SK-N-SH treated with all-trans-retinoic acid at 6 μM for 48 hours (cell line): ENCODE measurements at regions not wholly inside any gene's neighbourhood (a gene's known extent, or its start where the extent isn't known, plus 50 kb on each side); places are given as distances from the start of the nearest gene placed in this dataset.
"Not testable (repeated sequence)": the region's sequence is repeated elsewhere in the genome, so short reads cannot be mapped to it uniquely, and the experiment has no call there.

Experiments
- ATAC-seq: fragments of 200-7000 bp; cut with Tn5 transposase; 3 replicates; pipeline ENCODE4 v1.9.1; 2020; ENCODE audit warnings: mild to moderate bottlenecking, moderate library complexity
- ARNTL ChIP-seq: fragments of 450-650 bp; formaldehyde crosslinking; IDR thresholded peaks from 2 replicates; pipeline ENCODE4 v1.5.0; 2020; ENCODE audit warnings: low read depth, mild to moderate bottlenecking, moderate library complexity, borderline replicate concordance
- CREB5 ChIP-seq: fragments of 250-450 bp; sonication (Bioruptor Pico); IDR thresholded peaks from 2 replicates; pipeline ENCODE4 v1.5.1; 2020; ENCODE audit warnings: low read depth, mild to moderate bottlenecking, moderate library complexity
- ESRRG ChIP-seq: fragments of 250-450 bp; sonication (Bioruptor Pico); IDR thresholded peaks from 2 replicates; pipeline ENCODE4 v1.6.1; 2021; ENCODE audit warnings: mild to moderate bottlenecking
- GLIS3 ChIP-seq: fragments of 250-450 bp; sonication (Bioruptor Pico); IDR thresholded peaks from 2 replicates; pipeline ENCODE4 v1.5.0; 2020; ENCODE audit warnings: mild to moderate bottlenecking, moderate library complexity
- ISL1 ChIP-seq: fragments of 250-450 bp; sonication (Bioruptor Pico); IDR thresholded peaks from 2 replicates; pipeline ENCODE4 v2.1.2; 2022; ENCODE audit warnings: mild to moderate bottlenecking, moderate library complexity
- POU6F1 ChIP-seq: fragments of 250-450 bp; sonication (Bioruptor Pico); IDR thresholded peaks from 2 replicates; pipeline ENCODE4 v1.8.0; 2021; ENCODE audit warnings: low read depth, mild to moderate bottlenecking, moderate library complexity, borderline replicate concordance
- PPARA ChIP-seq: fragments of 250-450 bp; sonication (Bioruptor Pico); IDR thresholded peaks from 2 replicates; pipeline ENCODE4 v1.5.0; 2020; ENCODE audit warnings: mild to moderate bottlenecking, borderline replicate concordance
- RARB ChIP-seq: fragments of 250-450 bp; sonication (Bioruptor Pico); IDR thresholded peaks from 2 replicates; pipeline ENCODE4 v1.8.0; 2021; ENCODE audit warnings: mild to moderate bottlenecking, moderate library complexity
- SNAI2 ChIP-seq: fragments of 250-450 bp; sonication (Bioruptor Pico); IDR thresholded peaks from 2 replicates; pipeline ENCODE4 v1.5.0; 2020; ENCODE audit warnings: mild to moderate bottlenecking, moderate library complexity
- TOX ChIP-seq: fragments of 250-450 bp; sonication (Bioruptor Pico); IDR thresholded peaks from 2 replicates; pipeline ENCODE4 v1.8.0; 2021; ENCODE audit warnings: mild to moderate bottlenecking, moderate library complexity, borderline replicate concordance
- ZC3H10 ChIP-seq: fragments of 250-450 bp; sonication (Bioruptor Pico); IDR thresholded peaks from 2 replicates; pipeline ENCODE4 v1.5.1; 2021; ENCODE audit warnings: mild to moderate bottlenecking, moderate library complexity
- ZFP30 ChIP-seq: fragments of 450-650 bp; formaldehyde crosslinking; IDR thresholded peaks from 2 replicates; pipeline ENCODE4 v1.5.0; 2022; ENCODE audit warnings: mild to moderate bottlenecking, moderate library complexity
- ZNF70 ChIP-seq: fragments of 450-650 bp; formaldehyde crosslinking; IDR thresholded peaks from 2 replicates; pipeline ENCODE4 v1.5.0; 2020; ENCODE audit warnings: mild to moderate bottlenecking, moderate library complexity
- ZNF8 ChIP-seq: fragments of 450-650 bp; formaldehyde crosslinking; IDR thresholded peaks from 2 replicates; pipeline ENCODE4 v1.5.0; 2020; ENCODE audit warnings: mild to moderate bottlenecking, moderate library complexity
- TF ChIP-seq, protein P1 (sequence below): fragments of 250-450 bp; sonication (Bioruptor Pico); IDR thresholded peaks from 2 replicates; pipeline ENCODE4 v1.5.1; 2021; ENCODE audit warnings: mild to moderate bottlenecking, moderate library complexity

GRCh38 chr11:94235772-94236171 lies 68.6 kb upstream of the IZUMO1R start:
- not testable (repeated sequence) for ATAC-seq

DNA sequence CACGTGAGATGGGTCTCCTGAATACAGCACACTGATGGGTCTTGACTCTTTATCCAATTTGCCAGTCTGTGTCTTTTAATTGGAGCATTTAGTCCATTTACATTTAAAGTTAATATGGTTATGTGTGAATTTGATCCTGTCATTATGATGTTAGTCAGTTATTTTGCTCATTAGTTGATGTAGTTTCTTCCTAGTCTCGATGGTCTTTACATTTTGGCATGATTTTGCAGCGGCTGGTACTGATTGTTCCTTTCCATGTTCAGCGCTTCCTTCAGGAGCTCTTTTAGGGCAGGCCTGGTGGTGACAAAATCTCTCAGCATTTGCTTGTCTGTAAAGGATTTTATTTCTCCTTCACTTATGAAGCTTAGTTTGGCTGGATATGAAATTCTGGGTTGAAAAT lies 68.0 kb upstream of the IZUMO1R start:
- not testable (repeated sequence) for ATAC-seq

DNA sequence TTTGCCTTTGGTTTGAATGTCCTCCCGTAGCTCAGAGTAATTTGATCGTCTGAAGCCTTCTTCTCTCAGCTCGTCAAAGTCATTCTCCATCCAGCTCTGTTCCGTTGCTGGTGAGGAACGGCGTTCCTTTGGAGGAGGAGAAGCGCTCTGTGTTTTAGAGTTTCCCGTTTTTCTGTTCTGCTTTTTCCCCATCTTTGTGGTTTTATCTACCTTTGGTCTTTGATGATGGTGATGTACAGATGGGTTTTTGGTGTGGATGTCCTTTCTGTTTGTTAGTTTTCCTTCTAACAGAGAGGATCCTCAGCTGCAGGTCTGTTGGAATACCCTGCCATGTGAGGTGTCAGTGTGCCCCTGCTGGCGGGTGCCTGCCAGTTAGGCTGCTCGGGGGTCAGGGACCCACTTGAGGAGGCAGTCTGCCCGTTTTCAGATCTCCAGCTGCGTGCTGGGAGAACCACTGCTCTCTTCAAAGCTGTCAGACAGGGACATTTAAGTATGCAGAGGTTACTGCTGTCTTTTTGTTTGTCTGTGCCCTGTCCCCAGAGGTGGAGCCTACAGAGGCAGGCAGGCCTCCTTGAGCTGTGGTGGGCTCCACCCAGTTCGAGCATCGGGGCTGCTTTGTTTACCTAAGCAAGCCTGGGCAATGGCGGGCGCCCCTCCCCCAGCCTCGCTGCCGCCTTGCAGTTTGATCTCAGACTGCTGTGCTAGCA lies 66.8 kb upstream of the IZUMO1R start:
- ATAC-seq = not testable (repeated sequence)

DNA sequence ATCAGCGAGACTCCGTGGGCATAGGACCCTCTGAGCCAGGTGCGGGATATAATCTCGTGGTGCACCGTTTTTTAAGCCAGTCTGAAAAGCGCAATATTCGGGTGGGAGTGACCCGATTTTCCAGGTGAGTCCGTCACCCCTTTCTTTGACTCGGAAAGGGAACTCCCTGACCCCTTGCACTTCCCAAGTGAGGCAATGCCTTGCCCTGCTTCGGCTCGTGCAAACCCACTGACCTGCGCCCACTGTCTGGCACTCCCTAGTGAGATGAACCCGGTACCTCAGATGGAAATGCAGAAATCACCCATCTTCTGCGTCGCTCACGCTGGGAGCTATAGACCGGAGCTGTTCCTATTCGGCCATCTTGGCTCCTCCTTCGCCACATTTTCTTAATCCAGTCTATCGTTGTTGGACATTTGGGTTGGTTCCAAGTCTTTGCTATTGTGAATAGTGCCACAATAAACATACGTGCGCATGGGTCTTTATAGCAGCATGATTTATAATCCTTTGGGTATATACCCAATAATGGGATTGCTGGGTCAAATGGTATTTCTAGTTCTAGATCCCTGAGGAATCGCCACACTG lies 66.1 kb upstream of the IZUMO1R start:
- ATAC-seq = peak; percentile 39

DNA sequence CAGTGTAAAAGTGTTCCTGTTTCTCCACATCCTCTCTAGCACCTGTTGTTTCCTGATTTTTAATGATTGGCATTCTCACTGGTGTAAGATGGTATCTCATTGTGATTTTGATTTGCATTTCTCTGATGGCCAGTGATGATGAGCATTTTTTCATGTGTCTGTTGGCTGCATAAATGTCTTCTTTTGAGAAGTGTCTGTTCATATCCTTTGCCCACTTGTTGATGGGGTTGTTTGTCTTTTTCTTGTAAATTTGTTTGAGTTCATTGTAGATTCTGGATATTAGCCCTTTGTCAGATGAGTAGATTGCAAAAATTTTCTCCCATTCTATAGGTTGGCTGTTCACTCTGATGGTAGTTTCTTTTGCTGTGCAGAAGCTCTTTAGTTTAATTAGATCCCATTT lies 65.6 kb upstream of the IZUMO1R start:
- ATAC-seq = not testable (repeated sequence)
- TF ChIP-seq CREB5 = 0 out of 2 replicates have a peak, but pooled peaks have one; percentile 31
- TF ChIP-seq, protein P1, sequence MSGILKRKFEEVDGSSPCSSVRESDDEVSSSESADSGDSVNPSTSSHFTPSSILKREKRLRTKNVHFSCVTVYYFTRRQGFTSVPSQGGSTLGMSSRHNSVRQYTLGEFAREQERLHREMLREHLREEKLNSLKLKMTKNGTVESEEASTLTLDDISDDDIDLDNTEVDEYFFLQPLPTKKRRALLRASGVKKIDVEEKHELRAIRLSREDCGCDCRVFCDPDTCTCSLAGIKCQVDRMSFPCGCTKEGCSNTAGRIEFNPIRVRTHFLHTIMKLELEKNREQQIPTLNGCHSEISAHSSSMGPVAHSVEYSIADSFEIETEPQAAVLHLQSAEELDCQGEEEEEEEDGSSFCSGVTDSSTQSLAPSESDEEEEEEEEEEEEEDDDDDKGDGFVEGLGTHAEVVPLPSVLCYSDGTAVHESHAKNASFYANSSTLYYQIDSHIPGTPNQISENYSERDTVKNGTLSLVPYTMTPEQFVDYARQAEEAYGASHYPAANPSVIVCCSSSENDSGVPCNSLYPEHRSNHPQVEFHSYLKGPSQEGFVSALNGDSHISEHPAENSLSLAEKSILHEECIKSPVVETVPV = peak; percentile 17; the same call in 1 of the 2 replicates

- no peak for ATAC-seq
Observed at GRCh38 chr11:94241896-94242295, 62.5 kb upstream of the IZUMO1R start.

GRCh38 chr11:94243571-94244515 lies 60.5 kb upstream of the IZUMO1R start:
- ATAC-seq = no peak
- no peak for TF ChIP-seq ISL1 (CRISPR knock-in tag)
- no peak for TF ChIP-seq POU6F1 (CRISPR knock-in tag)
- TF ChIP-seq, protein P1 = no peak
- TF ChIP-seq GLIS3 = no peak
- TF ChIP-seq RARB (CRISPR knock-in tag) = no peak
- no peak for TF ChIP-seq ZFP30 (CRISPR knock-in tag)
- TF ChIP-seq ESRRG (CRISPR knock-in tag) = no peak
- TF ChIP-seq ARNTL (CRISPR knock-in tag) = no peak

More at GRCh38 chr11:94241896-94242295, 62.5 kb upstream of the IZUMO1R start:
- no peak for TF ChIP-seq SNAI2 (CRISPR knock-in tag)
- no peak for TF ChIP-seq RARB (CRISPR knock-in tag)
- no peak for TF ChIP-seq ZNF70
- TF ChIP-seq TOX = no peak
- TF ChIP-seq, protein P1 = no peak
- no peak for TF ChIP-seq ARNTL (CRISPR knock-in tag)
- TF ChIP-seq ZC3H10 (CRISPR knock-in tag) = no peak
- no peak for TF ChIP-seq ZNF8
- TF ChIP-seq PPARA (CRISPR knock-in tag) = no peak
- TF ChIP-seq CREB5 = no peak
- TF ChIP-seq, all 23 proteins: peak for 0
